ENCODE measurements at regions not wholly inside any gene's neighbourhood (a gene's known extent, or its start where the extent isn't known, plus 50 kb on each side); places are given as distances from the start of the nearest gene placed in this dataset.

DNA sequence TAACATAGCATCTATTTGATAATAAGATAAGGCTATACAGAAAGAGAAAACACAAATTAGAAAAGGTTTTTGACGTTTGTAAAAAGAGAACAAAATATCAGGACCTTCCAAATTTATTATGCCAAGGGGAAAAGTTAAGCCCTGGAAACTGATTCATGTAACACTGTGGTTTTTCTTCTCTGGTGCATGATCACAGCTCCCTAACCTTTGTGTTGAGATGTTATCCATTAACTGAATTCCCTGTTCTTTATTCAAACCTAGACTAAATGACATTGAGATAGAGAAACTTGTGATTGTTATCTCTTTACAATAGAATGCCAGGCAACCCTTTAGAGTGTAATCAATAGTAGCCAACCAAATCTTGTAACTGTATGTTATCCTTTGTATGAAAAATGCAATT lies 141.5 kb upstream of the NRG3 start:
- TF ChIP-seq, protein P1, sequence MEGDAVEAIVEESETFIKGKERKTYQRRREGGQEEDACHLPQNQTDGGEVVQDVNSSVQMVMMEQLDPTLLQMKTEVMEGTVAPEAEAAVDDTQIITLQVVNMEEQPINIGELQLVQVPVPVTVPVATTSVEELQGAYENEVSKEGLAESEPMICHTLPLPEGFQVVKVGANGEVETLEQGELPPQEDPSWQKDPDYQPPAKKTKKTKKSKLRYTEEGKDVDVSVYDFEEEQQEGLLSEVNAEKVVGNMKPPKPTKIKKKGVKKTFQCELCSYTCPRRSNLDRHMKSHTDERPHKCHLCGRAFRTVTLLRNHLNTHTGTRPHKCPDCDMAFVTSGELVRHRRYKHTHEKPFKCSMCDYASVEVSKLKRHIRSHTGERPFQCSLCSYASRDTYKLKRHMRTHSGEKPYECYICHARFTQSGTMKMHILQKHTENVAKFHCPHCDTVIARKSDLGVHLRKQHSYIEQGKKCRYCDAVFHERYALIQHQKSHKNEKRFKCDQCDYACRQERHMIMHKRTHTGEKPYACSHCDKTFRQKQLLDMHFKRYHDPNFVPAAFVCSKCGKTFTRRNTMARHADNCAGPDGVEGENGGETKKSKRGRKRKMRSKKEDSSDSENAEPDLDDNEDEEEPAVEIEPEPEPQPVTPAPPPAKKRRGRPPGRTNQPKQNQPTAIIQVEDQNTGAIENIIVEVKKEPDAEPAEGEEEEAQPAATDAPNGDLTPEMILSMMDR (IDR thresholded peaks at IDR 0.05; ENCODE audit: low read length): no peak
- TF ChIP-seq EZH2 (IDR thresholded peaks at IDR 0.05; ENCODE audit: borderline replicate concordance, low read length): no peak
